ENCODE measurements at regions not wholly inside any gene's neighbourhood (a gene's known extent, or its start where the extent isn't known, plus 50 kb on each side); places are given as distances from the start of the nearest gene placed in this dataset.

DNA sequence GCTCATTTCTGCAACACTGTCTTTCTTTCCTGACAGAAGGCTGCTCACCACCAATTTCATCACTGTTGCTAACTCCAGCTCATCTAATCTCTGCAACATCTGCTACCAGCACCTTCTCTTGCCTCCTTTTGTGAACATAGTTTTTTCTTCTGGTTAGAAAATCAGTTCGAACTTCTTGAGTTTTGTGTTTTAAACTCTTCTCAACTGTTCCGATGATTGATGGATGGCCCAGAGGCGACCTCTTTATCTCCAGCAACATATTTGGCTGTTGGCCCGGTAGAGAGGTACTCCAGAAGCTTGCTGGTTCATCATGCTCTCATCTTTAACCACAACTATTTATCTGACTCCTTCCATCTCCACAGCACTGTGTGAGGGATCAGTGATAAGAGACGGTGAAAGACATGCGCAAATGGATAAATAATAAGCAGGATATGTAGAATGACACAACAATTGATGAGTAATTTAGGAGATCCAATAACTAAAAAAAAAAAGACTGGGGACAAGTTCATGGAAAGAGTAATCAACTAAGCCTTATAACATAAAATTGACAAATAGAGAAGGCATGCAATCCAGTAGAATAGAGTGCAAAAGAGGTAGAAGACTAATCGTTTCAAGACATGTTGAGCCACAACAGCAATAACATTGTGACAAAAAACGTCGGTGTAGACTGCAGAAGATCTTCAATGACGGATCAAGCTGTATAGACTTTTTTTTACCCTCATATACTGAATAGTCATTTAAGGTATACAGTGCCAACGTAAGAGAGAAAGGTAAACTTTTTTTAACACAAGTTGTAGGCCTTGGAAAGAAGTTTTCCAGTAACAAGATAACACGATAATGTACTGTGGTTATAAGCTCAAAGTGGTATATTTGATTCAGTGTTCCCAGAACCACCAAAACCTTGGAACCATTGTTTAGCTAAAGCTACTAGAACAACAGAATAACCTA is 152.2 kb downstream of the CRPPA start (continued):
- no peak; the same call in 1 of the 2 replicates for TF ChIP-seq EGR1 (conservative IDR thresholded peaks at IDR 0.05)
- TF ChIP-seq NELFE (IDR thresholded peaks at IDR 0.05; ENCODE audit: insufficient read depth, insufficient read length) = no peak
- no peak for TF ChIP-seq NR2C2 (CRISPR knock-in tag; IDR thresholded peaks at IDR 0.05)
- peak; percentile 84 for TF ChIP-seq NR2C2 (tag; IDR thresholded peaks at IDR 0.05)
- no peak; the same call in 1 of the 2 replicates for TF ChIP-seq RB1 (IDR thresholded peaks at IDR 0.05; ENCODE audit: low read depth)
- TF ChIP-seq ARID1B (IDR thresholded peaks at IDR 0.05) = peak; percentile 100
- peak; percentile 92 to 96 for TF ChIP-seq TEAD1 (CRISPR knock-in tag; IDR thresholded peaks at IDR 0.05)
- TF ChIP-seq, protein P1, sequence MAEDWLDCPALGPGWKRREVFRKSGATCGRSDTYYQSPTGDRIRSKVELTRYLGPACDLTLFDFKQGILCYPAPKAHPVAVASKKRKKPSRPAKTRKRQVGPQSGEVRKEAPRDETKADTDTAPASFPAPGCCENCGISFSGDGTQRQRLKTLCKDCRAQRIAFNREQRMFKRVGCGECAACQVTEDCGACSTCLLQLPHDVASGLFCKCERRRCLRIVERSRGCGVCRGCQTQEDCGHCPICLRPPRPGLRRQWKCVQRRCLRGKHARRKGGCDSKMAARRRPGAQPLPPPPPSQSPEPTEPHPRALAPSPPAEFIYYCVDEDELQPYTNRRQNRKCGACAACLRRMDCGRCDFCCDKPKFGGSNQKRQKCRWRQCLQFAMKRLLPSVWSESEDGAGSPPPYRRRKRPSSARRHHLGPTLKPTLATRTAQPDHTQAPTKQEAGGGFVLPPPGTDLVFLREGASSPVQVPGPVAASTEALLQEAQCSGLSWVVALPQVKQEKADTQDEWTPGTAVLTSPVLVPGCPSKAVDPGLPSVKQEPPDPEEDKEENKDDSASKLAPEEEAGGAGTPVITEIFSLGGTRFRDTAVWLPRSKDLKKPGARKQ (CRISPR knock-in tag; IDR thresholded peaks at IDR 0.05) = no peak
- peak; percentile 95 for TF ChIP-seq NEUROD1 (IDR thresholded peaks at IDR 0.05; ENCODE audit: borderline replicate concordance, low read depth, low read length, partially characterized antibody)
- peak; percentile 96 for TF ChIP-seq ELF4 (CRISPR knock-in tag; IDR thresholded peaks at IDR 0.05)
- TF ChIP-seq NR3C1 (CRISPR knock-in tag; IDR thresholded peaks at IDR 0.05) = no peak
- TF ChIP-seq, protein P2, sequence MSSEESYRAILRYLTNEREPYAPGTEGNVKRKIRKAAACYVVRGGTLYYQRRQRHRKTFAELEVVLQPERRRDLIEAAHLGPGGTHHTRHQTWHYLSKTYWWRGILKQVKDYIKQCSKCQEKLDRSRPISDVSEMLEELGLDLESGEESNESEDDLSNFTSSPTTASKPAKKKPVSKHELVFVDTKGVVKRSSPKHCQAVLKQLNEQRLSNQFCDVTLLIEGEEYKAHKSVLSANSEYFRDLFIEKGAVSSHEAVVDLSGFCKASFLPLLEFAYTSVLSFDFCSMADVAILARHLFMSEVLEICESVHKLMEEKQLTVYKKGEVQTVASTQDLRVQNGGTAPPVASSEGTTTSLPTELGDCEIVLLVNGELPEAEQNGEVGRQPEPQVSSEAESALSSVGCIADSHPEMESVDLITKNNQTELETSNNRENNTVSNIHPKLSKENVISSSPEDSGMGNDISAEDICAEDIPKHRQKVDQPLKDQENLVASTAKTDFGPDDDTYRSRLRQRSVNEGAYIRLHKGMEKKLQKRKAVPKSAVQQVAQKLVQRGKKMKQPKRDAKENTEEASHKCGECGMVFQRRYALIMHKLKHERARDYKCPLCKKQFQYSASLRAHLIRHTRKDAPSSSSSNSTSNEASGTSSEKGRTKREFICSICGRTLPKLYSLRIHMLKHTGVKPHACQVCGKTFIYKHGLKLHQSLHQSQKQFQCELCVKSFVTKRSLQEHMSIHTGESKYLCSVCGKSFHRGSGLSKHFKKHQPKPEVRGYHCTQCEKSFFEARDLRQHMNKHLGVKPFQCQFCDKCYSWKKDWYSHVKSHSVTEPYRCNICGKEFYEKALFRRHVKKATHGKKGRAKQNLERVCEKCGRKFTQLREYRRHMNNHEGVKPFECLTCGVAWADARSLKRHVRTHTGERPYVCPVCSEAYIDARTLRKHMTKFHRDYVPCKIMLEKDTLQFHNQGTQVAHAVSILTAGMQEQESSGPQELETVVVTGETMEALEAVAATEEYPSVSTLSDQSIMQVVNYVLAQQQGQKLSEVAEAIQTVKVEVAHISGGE (CRISPR knock-in tag; IDR thresholded peaks at IDR 0.05) = peak in 1 of 3 experiments; percentile 89; a peak in 2 of 6 replicates
- TF ChIP-seq NRF1 (conservative IDR thresholded peaks at IDR 0.05 in 1 of 2, IDR thresholded peaks at IDR 0.05 in 1 of 2) = peak; percentile 85 to 87
- TF ChIP-seq PRDM10 (IDR thresholded peaks at IDR 0.05; ENCODE audit: partially characterized antibody) = peak; percentile 30
- peak; percentile 99 for TF ChIP-seq HDAC3 (IDR thresholded peaks at IDR 0.05; ENCODE audit: borderline replicate concordance, partially characterized antibody)
- no peak; the same call in 1 of the 2 replicates for TF ChIP-seq GATAD2B (IDR thresholded peaks at IDR 0.05; ENCODE audit: borderline replicate concordance)
- TF ChIP-seq PRPF4 (IDR thresholded peaks at IDR 0.05; ENCODE audit: insufficient read depth, low read depth, low read length, poor library complexity, severe bottlenecking) = no peak
